Stimulated activated CD4-positive, alpha-beta T cell treated with anti-CD3 and anti-CD28 coated beads, Interleukin-1b, Interleukin-23, amount 100 ng/mL, for 48 hours (primary cell): ENCODE measurements at regions not wholly inside any gene's neighbourhood (a gene's known extent, or its start where the extent isn't known, plus 50 kb on each side); places are given as distances from the start of the nearest gene placed in this dataset.
"Not testable (repeated sequence)": the region's sequence is repeated elsewhere in the genome, so short reads cannot be mapped to it uniquely, and the experiment has no call there.

Source experiments
- DNase-seq: peaks from one replicate; pipeline ENCODE4 v3.0.0-alpha.2; 2020

DNA sequence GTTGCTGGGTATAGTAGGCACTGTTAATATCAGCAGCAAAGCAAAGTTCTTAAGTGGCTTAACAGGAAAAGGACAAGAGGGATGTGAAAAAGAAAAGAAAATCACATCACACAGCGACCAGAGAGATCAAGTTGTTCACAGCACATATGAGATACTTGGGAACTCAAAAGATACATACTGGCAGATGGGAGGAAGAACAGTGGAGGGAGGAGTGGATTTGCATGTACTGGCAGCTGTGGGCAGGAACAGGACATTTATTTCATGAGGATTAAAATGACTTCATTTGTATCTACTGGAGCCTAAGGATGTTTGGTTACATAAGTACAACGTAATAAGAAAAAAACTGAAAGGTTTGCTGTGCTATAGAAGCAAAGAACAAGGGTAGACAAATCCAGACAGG, 136.5 kb upstream of the IFNG-AS1 start:
- no peak for DNase-seq

DNA sequence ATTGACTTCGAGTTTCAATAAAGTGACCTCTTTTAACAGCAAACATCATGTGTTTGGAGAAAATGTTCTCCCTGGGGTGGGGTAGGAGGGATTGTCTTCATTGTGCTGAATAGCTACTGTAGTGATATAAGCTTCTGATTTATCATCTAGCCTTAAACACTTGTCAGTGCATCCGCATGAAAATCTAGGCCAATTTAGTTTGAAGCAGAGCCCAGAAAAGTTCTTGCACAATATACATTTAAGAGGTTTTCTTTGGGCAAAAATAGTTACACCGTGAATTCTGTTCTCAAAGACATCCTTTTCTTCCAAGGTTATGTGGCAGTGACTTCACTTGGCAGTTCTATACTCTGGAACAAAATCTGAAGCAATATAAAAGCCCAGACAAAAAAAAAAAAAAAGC, 136.0 kb upstream of the IFNG-AS1 start:
- DNase-seq = no peak

DNA sequence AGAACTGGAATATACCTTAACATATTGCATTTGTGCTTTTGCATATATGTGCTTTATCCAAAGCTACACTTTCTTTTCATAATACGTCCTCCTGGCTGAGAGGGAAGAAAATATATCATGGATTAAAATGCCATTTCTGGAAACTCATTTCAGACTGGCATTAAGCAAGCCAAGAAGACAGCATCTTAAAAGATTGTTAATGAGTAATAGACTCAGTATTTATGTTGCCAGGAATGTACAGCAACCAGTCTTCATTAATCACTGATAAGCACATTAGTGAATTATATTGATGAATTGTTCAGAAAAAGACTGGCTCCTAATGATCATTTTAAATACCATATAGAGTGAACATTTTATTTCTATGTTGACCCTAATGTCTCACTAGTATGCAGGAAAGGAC, 134.9 kb upstream of the IFNG-AS1 start:
- DNase-seq = no peak

DNA sequence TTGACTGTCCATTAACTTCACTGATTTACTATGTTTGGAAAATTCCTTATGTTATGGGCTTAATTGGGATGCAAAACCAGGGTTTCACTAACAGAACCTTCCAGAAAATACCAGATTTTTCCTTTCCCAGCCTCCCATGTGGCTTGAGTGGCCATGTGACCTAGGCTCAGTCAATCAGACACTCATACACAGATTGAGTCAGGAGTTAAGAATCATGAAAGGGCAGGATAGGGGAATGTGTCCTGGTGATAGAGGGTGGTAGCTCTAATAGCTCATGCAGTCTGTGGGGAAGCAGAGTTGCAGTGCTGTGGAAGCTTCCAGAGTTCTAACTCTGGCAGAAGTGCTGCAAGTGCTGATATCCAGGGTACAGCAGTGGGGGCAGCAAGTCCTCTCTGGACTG, 134.1 kb upstream of the IFNG-AS1 start:
- no peak for DNase-seq

DNA sequence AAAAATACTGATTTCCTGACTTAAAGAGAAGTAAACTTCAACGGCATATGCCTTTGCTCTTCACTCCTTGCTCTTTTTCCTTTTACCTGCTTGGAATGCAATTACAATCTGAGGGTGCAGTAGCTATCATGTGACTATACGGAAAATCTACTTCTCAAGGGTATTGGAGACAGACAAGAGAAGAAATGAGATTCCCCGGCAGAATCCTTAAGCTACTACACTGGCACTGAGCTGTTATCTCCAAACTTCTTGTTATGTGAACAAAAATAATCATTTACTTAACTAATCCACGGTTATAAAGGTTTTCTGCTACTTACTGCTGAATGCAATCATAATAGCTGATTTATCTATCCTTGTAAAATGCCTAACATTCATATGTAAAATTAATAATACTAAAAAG, 118.0 kb upstream of the IFNG-AS1 start:
- no peak for DNase-seq

DNA sequence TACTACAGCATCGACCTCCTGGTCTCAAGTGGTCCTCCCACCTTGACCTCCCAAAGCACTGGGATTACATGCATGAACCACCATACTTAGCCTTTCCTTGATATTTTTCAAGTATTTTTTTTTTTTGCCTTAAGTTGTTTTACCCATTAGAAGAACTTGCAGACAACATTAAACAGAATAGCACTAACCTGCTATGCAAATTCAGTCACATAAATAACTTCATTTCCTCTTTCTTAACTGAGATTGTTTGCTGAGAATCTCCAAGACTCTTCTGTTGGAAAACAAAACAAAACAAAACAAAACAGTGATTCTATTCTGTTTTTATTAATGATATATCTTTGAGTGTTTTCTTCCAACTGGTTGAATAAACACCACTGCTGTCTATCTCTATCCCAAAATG, 115.9 kb upstream of the IFNG-AS1 start:
- no peak for DNase-seq

DNA sequence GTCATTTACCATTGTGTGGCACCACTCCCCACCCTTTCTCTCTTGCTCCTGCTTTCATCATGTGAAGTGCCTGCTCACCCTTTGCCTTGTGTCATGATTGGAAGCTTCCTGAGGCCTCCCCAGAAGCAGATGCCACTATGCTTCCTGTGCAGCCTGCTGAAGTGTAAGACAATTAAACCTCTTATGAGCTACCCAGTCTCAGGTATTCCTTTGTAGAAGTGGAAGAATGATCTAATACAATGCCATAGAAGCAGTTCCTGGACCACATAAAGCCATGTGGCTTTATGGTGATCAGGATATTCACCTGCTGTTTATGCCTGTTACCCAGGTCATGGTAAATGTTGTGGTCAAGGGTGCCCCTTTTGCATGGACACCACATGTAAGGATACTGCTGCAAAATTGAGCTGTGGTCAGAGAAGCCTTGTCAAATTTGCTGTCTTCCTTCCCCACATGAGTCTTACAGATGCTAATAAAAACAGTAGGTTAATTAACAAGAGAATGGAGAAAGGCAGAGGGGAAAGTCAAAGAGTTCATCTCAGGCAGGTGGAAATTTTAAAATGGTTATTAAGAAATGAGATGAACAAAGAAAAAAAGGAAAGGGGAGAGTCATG, 112.8 kb upstream of the IFNG-AS1 start:
- no peak for DNase-seq

DNA sequence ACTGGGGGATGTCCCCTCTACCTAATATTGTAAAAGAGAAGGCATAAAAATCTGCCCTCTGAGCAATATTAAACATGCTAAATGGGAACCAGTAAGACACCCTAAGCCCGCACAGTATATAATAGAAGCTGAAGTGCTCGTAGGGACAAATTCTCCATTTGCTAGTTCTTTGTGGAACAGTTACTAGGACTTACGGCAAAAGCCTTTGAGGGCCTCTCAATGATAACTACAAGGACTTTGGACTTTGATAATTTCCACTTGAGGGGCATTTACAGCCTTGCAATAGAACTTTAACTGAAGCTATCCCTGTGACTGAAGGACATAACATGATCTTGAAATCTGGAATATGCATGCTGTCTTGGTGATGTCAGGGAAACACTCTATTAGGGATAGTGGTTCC, 111.5 kb upstream of the IFNG-AS1 start:
- no peak for DNase-seq

DNA sequence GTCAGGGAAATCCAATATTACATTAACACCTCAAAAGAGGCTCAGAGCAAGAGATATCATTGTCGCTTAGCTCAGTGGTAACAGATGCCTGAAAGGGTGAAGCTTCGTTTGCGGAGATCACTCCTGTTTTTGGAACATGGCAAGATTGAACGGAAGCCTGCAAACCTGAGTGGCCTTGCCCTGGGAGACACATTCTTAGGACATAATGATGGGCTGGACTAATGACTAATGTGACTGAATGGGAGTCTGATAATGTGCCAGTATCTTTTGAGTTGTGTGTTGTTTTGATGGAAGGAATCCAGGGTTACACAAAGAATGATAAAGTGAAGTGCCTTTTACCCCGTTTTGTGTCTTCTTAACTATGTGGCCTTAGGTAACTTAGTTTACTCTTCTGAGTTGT, 109.3 kb upstream of the IFNG-AS1 start:
- no peak for DNase-seq

DNA sequence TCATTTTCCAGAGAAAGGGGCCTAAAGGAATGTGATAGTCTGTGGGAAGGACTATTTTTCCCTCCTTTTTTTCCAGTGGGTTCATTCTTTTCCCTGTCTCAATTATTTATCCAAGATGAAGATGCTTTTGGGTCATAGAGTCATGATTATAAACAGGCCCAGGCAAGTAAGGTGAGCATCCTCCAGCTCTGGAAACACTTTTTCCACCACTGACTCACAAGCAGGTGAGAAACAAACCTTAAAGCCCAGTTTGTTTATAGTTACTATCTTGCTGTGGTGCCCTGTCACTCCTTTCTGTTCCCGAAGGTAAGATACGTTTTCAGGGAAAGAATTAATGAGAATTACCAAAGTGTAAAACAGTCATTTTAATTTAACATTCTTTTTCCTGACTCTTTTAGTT, 107.7 kb upstream of the IFNG-AS1 start:
- no peak for DNase-seq

DNA sequence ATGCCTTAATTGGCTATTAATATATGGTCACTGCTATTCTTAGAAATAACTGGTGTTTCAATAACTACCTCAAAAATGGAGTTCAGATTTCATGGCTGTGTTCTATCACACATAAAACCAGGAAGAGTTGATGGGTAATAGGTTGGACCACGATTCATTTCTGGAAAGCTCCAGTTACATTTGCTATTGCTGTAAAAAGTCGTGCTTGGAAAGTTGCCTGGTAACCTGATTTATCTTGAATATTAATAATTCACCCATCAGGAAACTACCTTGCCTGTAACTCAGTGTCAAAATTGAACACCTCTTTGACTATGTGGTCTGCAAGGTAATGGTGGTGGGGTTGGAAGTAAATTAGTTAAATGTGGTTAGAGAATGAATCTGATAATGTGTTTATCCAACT, 104.7 kb upstream of the IFNG-AS1 start:
- DNase-seq = no peak

DNA sequence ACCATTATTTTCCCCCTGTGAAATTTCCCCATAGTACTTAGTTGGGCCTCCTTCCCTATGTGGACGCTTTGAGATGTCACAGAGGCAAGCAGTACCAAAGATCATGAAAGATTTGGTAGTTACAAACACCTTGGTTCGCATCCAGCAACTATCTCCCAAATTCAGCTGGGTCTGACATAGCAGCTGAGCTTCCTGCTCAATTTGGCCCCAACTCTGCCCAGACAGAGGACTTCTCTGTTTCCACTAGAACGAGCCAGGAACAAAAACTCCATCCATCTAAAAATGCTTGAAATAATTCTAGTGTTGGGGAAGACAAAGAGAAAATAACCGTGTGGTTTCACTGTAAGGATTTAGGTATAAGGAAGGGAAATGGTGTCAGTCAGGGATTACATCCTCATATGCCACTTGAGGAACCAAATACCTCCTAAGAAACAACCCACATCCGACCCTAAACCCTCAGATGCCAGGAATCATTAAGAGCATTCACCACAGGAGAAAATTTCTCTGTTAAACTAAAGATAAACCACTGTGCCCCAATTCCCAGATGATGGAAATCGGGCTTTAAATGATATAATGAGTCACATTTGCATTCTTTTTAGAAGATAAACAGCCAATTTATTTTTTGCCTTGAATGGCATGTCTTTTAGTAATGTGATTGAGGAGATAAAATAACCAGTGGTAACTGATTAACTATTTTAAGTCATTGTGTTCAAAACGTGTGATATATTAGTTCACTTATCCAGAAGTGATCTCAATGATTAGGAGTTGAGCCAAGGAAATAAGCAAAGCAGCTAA, 103.7 kb upstream of the IFNG-AS1 start:
- DNase-seq = no peak

DNA sequence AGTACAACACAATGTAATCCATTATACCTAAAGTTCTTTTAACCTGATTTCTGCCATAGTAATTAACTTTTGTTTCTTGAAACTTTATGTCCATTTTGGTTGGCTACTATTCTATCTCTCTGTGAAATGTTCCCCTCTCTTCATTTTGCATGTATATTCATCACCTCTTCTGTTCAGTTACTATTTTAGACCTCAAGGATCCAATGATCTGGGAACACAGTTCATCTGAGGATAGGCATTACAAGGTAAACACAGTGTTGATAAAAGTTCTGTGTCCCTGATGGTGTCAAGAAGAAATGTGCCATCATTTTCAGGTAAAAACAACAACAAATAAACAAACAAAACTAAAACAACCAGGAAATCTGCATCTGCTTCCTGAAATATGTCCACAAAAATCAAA, 102.2 kb upstream of the IFNG-AS1 start:
- no peak for DNase-seq

DNA sequence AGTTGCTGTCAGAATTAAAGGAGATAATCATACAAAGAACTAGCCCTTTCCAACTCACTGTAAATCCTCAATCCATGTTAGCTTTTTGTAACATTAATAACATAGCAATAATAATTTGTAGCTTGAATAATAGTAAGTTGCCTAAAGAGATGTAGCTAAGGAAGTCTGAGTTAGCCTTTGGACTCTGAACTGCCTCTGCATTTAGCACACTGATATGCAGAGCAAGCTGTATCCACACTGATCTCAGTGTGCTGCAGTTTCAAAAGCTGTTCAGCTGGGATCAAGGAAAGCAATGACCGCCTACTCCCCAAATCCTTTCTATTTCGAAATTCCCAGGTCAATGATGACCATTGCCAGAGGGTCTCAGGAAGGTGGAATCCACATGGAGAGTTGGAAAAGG, 99.3 kb upstream of the IFNG-AS1 start:
- no peak for DNase-seq

DNA sequence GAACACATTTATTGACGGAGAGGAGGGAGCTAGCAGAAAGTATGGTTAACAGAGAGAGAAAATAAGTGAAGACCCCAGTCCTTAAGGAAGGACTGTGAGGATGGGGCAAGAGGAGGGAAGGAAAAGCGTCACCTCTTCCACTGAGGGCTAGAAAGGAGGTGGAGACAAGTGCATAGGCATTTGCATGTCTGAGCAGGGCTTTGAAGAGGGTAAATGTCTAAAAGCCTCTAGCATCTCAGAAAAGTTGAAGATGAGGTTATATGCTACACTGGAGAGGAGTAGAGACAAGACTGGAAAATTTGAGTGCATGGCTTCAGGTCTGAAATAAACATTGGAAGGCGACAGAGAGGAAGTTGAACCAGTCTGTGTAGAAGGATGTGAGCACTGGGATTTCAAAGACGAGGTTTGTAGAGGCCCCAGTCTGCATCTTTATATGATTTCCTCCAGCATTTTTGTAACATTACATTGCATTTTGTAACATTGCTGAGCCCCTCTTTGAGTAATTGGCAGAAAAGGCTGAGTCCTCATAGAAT, 98.5 kb upstream of the IFNG-AS1 start:
- DNase-seq = no peak

DNA sequence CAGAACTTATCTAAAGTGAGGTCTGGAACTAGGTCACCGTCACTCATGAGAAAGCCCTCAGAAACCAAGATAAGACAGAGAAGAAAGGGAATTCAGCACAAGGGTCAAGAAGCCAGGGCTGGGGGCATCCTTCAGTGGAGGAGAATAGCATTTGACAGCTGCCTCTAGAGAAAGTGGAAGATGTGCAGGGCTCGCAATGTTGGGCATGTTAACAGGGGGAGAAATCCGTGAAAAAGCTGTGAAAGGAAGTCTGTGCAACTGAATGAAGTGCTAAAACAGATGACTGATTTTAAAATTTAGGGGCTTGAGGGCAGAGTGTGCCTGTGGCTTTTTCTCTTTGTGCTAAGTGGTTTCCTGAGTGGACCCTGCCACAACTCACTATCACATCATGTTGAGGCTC, 97.7 kb upstream of the IFNG-AS1 start:
- no peak for DNase-seq

DNA sequence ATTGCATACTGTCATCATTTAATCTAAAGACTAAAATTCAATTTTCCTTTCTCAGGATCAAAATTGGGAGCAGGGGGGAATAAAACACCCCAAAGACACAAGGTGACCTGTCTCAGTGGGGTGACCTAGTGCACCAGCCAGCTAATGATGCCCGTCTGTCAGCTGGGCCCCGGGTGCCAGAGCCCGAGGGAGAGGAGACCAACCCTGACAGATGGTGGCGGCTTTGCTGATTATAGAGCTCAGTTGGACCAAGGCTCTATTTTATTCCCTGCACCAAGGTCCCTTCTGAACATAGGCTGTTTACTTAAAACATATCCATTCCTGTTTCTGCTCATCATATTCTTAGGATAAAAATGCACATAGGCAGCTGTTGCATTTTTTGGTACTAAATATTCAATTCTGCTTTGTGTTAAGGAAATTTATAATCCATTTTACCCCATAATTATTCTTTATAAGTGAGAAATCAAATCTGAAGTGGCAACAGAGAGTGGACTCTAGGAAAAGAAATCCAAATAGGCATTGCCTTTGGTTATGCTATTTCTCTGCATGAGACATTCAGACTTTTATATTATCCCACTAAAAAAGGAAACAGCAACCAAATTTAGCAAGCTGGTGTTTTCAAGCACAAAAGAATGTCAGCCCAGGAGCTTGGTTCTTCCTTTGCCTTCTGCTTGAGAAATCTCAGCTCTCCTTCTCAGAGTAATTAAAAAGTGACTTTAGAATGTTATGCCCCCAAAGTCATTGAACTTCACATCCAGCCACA, 96.8 kb upstream of the IFNG-AS1 start:
- DNase-seq = no peak

DNA sequence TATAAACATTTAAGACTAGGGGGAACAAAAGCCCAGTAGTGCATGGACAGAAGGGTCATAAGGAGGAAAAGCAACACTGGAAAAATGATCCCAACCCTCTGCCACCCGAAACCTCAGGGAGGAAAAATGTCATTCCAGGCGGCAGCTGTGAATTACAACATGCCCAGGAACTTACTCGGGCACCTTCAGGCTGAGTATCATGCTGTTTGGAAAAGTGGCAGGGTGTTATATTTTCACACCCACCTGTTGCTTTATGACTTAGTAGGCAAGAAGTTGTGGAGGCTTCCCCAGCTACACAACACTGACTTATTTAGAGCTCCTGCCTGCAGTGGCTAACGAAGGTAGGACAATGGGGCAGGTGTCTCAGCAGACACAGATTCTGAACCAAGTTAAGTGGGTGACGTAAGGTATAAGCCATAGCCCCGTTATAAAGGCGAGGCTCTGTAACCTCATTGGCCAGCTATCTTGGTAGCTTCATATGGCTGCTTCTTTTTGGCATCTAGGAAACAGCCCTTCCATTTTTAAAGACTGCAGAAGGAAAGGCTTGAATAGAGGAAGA, 96.1 kb upstream of the IFNG-AS1 start:
- DNase-seq = no peak

DNA sequence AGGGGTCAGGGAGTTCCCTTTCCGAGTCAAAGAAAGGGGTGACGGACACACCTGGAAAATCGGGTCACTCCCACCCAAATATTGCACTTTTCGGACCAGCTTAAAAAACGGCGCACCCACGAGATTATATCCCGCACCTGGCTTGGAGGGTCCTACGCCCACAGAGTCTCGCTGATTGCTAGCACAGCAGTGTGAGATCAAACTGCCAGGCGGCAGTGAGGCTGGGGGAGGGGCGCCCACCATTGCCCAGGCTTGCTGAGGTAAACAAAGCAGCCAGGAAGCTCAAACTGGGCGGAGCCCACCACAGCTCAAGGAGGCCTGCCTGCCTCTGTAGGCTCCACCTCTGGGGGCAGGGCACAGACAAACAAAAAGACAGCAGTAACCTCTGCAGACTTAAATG, 88.8 kb upstream of the IFNG-AS1 start:
- DNase-seq = not testable (repeated sequence)

DNA sequence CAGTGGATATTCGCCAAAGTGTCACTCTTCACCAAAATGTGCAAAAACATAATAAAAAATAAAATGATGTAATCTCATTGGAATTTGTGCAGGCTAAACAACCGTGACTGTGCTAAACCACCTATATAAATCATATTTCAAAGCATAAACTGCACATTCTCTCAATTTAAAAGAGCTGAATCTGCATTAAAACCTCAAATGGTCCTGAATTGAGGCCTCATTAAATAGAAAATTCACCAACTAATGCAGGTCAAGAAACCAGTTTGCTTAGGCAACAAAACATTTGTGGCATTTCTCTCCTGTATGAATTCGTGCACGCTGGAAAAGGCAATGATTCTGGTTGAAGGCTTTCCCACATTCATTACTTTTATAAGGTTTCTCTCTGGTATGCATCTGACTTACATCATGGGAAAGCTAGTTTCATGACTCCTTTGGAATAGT, 80.1 kb upstream of the IFNG-AS1 start:
- no peak for DNase-seq

DNA sequence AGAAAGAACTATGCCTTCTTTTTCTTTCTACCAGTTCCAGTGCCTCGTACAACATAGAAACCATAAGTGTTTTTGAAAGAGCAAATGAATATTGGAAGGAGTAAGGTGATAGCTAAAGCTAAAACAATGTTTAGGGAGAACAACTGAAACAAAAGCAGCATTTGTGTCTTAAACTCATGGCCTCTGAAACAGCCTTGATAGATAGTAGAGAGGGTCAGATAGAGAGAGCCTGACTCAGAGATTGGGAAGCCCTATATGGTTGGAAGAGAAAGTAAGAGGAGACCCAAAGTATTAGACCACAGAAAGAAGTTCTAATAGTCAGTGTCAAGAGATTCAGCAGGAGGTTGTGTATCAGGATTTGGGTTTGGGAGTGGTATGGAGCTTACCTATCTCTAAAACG, 79.6 kb upstream of the IFNG-AS1 start:
- no peak for DNase-seq

DNA sequence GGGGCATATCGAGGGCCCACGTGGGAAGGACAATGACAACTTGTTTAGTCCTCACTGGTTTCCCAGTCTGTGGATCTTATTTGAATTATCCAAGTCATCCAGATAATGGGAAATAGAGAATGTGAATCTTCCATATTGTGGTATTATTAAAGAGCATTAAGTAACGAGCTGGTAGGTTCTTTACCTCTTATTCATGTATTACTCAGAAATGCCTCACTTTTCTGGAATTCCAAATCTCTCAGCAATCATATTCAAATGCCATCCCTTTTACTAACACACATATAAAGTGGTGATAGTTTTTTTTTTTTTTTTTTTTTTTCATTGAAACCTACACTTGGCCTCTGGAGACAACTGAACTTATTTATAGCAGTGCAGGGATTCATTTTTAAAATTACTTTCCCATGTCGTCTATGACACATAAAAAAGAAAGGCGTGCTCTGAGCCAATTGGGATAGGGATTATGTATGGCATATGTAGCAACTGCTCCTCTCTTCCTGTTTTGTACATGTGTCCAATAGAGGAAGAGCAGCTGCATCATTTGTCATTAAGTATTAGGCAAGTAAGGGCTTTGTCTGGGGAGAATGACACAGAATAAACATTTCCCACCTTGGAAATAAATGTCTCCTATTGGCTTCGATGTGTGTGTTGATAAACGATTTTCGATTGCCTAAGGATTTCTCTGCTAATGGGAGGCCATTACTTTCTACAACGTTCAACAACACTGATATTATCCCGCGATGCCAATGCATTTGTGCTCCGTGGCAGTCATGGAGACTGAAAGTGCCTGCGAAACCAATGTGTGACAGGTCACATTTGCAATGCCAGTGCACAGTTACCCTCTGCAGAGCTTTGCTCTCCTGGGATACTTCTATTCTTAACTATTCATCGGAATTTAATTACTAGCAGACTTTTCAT, 78.6 kb upstream of the IFNG-AS1 start:
- DNase-seq = no peak

DNA sequence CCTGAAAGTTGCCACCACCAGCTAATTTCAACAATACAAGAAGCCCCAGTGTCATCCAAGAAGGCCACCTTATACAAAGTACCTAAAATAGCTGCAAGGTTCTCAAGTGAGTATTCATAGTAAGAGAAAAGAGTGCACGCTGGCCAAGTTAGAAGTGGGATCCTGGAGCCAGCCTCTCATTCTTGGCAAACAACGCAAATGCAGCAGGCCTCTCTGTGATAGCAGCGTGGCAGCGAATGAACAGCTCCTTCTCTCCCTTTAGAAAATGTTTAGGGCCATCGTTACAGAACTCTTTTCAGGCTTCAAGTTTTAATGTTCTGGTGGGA, 78.0 kb upstream of the IFNG-AS1 start:
- no peak for DNase-seq
